Activated CD4-positive, alpha-beta memory T cell treated with anti-CD3 and anti-CD28 coated beads, Interleukin-2, amount 10 ng/mL, durations not matched to agents 7 days and 5 days (primary cell): ENCODE measurements at regions not wholly inside any gene's neighbourhood (a gene's known extent, or its start where the extent isn't known, plus 50 kb on each side); places are given as distances from the start of the nearest gene placed in this dataset.

Experiments used
- CTCF ChIA-PET: fragments of 350-600 bp; sonication (Branson Sonifier 250); formaldehyde crosslinking; loops from one replicate; lab custom pipeline; 2021; ENCODE audit warnings: antibody characterized with exemption, inconsistent platforms; lab: Charles Lee
- POLR2A ChIA-PET: fragments of 350-600 bp; sonication (Branson Sonifier 250); formaldehyde crosslinking; loops from one replicate; lab custom pipeline; 2021; ENCODE audit warnings: antibody characterized with exemption; lab: Charles Lee
- DNase-seq: peaks from one replicate; pipeline ENCODE4 v3.0.0-alpha.2; 2020
- H3K27ac Mint-ChIP-seq: one replicate; pipeline ENCODE4 v1.8.0; 2021; ENCODE audit warnings: mild to moderate bottlenecking, mixed read lengths
- H3K27me3 Mint-ChIP-seq: one replicate; pipeline ENCODE4 v1.8.0; 2021; ENCODE audit warnings: mixed read lengths
- H3K36me3 Mint-ChIP-seq: one replicate; pipeline ENCODE4 v1.8.0; 2021; ENCODE audit warnings: low read depth, mixed read lengths
- H3K4me1 Mint-ChIP-seq: one replicate; pipeline ENCODE4 v1.8.0; 2021; ENCODE audit warnings: mixed read lengths
- H3K4me3 Mint-ChIP-seq: one replicate; pipeline ENCODE4 v1.8.0; 2021; ENCODE audit warnings: mild to moderate bottlenecking, mixed read lengths
- H3K9me3 Mint-ChIP-seq: one replicate; pipeline ENCODE4 v1.8.0; 2021; ENCODE audit warnings: mixed read lengths

DNA sequence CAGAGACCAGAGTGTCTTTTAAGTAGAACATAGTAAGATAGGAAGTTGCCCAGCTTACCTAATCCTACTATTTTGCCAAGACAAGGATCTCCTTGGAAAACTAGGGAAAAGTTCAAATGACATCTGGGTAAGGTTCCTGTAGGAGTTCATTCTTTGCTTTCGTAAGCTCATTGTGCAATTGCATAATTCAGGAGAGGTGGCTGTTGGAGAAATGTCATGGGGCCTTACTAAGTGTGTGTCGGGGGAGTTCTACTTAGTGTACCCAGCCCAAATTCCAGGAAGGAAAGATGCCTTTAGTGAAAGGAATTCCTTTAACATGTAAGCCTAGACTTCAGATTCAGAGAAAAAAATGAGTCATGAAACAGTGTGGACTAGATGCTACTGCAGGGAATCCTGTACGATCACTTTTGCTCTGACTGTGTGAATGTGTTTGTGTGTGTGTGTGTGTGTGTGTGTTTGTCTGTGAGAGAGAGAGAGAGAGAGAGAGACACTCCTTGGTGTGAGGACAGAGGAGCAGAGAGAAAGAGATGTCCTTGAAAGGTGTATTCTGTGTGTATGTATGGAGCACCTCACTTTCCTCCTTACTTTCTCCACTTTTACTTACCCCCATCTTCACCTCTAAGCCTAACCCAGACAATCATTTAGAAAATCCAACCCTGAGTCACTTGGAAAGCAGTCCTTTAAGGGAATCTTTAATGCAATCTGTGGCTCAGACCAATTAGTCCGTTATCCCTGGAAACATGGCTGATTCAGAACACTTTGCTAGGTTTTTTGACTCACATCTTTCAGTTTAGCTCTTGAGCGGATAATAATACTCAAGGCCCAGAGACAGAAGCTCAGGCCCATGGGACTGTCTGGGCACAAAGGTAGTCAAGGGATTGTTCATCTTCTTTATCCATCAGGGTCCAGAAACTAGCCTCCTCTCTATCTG, 114.5 kb upstream of the ACSL4 start:
- Mint-ChIP-seq H3K4me1 (peaks cover 15% of the 10 kb centered on the region), H3K27me3 (no peaks in the 10 kb centered on the region), H3K36me3 (no peaks in the 10 kb centered on the region), H3K4me3 (no peak overlapping the region), H3K9me3 (no peaks in the 10 kb centered on the region), H3K27ac (no peak overlapping the region)
- CTCF ChIA-PET = interaction anchor here (1.0 to 1.7 kb wide), 4 partner anchors 9 to 139 kb away, joined by 3 to 4 read pairs (median 3); no protein-coding TSS in a partner anchor
- POLR2A ChIA-PET = no interaction called here
- no peak for DNase-seq

DNA sequence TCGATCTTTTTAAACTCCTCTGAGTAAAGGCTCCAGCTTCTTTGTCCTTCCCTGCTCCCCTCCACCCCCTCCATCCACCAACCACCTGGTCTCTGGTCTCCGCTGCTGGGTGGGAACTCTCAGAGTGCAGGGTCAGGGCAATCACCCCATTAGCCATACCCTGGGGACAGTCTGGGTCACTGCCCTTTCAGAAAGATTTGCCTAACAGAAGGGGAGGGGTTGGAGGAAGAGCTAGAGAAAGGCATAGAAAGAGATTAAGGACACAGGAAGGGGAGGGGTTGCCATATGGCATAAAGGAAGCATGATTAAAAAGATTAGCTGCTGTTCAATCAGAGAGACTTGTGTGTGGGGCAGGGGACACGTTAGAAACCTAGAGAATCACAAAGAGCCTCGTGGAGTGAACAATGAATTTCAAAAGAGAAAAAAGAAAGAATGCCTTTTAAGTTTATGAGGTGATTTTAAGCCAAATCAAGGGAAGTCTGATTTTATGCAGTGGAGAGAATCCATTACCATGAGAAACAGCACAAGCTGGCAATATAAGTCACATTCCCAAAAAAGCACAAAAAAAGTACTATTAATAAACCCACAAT, 115.5 kb upstream of the ACSL4 start:
- Mint-ChIP-seq H3K4me3 (no peak overlapping the region), H3K36me3 (no peaks in the 10 kb centered on the region), H3K27me3 (no peaks in the 10 kb centered on the region), H3K4me1 (peaks cover 15% of the 10 kb centered on the region), H3K27ac (no peak overlapping the region), H3K9me3 (no peaks in the 10 kb centered on the region)
- ChIA-PET CTCF (interaction anchor here (0.8 to 1.0 kb wide), 3 partner anchors 8 to 137 kb away, joined by 3 to 4 read pairs (median 3); no protein-coding TSS in a partner anchor), POLR2A (no interaction called here)
- DNase-seq = no peak

DNA sequence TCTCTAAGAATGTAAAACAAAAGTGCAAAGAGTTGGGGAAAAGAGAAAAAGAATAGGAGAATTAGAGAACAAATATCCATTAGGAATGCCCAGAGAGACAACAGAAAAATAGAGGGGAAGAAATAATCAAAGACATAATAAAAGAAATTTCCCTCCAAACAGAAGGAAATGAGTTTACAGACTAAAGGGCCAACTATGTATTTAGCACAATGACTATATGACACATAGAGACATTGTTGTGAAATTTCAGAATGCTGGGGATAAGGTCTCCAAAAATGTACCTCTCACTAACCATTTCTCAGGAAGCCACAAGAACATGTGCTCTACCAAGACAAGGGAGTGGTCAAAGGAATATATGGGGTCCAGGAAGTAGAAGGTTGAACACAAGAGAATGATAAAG, 121.0 kb upstream of the ACSL4 start:
- Mint-ChIP-seq H3K9me3 (no peaks in the 10 kb centered on the region), H3K27ac (no peak overlapping the region), H3K36me3 (no peaks in the 10 kb centered on the region), H3K4me3 (no peak overlapping the region), H3K27me3 (no peaks in the 10 kb centered on the region), H3K4me1 (peaks cover 5% of the 10 kb centered on the region)
- DNase-seq = no peak
- ChIA-PET CTCF (interaction anchor here (0.7 to 1.2 kb wide), 2 partner anchors 141 to 368 kb away, joined by 3 read pairs; no protein-coding TSS in a partner anchor), POLR2A (interaction anchor here (1.0 kb wide), 1 partner anchor 141 kb away, joined by 4 read pairs; no protein-coding TSS in a partner anchor)

DNA sequence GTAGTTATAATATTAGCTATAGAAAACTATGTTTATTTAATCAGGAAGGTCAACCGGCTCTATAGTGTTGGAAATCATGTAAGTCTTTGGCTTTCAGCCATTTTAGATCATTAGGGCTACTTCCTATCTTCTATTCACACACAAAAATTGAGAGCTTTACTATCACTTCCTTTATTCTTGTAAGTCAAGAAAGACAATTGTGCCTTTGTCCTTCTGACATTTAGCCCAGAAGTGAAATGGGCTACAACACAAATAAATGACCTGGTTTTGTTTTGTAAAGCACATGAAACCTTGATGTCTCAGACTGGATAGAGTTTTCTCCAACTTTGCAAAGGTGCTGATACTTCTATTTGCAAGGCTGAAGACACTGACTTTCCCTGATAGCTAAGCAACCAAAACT, 122.4 kb upstream of the ACSL4 start:
- CTCF ChIA-PET = interaction anchor here (0.9 to 3.6 kb wide), 4 partner anchors 13 to 372 kb away, joined by 3 to 67 read pairs (median 8); no protein-coding TSS in a partner anchor

DNA sequence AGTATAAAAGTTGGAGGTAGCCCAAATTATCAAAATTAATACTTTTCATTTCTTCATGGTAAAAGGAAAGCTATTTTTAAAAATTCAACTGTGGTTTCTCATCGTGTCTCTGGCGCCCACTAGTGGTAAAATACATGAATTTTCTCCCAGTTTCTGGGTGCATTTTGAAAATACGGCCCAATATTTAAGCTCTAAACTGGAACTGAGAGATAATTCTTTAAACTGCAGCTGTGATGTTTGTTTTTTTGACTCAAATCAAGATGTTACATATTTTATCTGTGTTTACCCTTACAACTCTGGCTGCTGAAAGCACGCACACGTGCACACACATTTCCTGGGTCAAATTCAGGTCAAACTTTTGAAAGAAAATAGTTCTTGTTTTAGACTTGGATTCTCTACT, 123.9 kb upstream of the ACSL4 start:
- Mint-ChIP-seq H3K4me1 (peaks cover 5% of the 10 kb centered on the region), H3K27ac (no peak overlapping the region), H3K36me3 (no peaks in the 10 kb centered on the region), H3K9me3 (no peaks in the 10 kb centered on the region), H3K27me3 (no peaks in the 10 kb centered on the region), H3K4me3 (no peak overlapping the region)
- DNase-seq = no peak
- ChIA-PET POLR2A (interaction anchor here (1.0 to 1.4 kb wide), 4 partner anchors 123 to 320 kb away, joined by 3 to 6 read pairs (median 4); no protein-coding TSS in a partner anchor), CTCF (interaction anchor here (0.7 to 3.6 kb wide), 19 partner anchors 9 to 371 kb away, joined by 3 to 67 read pairs (median 4); partner anchors contain the start of gene ACSL4)

More for the DNA sequence above, 122.4 kb upstream of the ACSL4 start:
- no peaks in the 10 kb centered on the region for H3K36me3 Mint-ChIP-seq
- no peaks in the 10 kb centered on the region for H3K9me3 Mint-ChIP-seq
- H3K27me3 Mint-ChIP-seq = no peaks in the 10 kb centered on the region
- H3K4me1 Mint-ChIP-seq = peaks cover 5% of the 10 kb centered on the region
- H3K27ac Mint-ChIP-seq = no peak overlapping the region
- DNase-seq = no peak
- no peak overlapping the region for H3K4me3 Mint-ChIP-seq
- POLR2A ChIA-PET = no interaction called here

DNA sequence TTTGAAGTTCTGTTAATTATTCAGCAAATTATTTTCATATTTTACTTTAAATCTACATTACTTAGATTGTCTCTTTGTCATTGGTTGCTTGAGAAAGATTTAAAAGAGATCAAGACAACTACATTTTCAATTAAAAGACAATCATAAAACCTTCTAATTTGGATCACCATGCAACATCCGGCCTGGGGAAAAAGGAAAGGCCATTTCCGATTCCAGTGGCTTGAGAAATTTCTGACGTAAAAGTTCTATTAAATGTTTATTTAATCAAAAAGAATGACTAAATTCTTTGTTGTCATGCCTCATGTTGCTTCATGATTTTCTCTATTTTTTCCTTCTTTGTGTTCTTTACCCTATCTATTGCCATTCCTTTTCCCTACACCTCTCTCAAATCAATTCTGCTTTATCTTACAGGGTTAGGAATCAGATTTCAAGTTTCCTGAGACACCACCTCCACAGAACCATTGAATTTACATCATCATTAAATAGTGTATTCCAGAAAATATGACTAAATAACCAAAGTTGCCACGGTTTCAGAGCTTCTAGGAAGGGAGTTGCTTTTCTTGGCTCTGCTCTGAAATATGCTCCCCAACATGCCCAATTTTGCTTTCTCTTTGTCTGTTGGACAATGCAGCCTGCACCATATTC, 124.6 kb upstream of the ACSL4 start:
- no peaks in the 10 kb centered on the region for H3K27me3 Mint-ChIP-seq
- CTCF ChIA-PET = interaction anchor here (0.7 to 3.6 kb wide), 17 partner anchors 9 to 372 kb away, joined by 3 to 67 read pairs (median 4); partner anchors contain the start of gene ACSL4
- H3K9me3 Mint-ChIP-seq = no peaks in the 10 kb centered on the region
- H3K36me3 Mint-ChIP-seq = no peaks in the 10 kb centered on the region
- H3K4me3 Mint-ChIP-seq = no peak overlapping the region
- POLR2A ChIA-PET = interaction anchor here (1.1 to 1.4 kb wide), 2 partner anchors 124 to 145 kb away, joined by 4 to 6 read pairs; no protein-coding TSS in a partner anchor
- peaks cover 5% of the 10 kb centered on the region for H3K4me1 Mint-ChIP-seq
- DNase-seq = no peak
- H3K27ac Mint-ChIP-seq = no peak overlapping the region

DNA sequence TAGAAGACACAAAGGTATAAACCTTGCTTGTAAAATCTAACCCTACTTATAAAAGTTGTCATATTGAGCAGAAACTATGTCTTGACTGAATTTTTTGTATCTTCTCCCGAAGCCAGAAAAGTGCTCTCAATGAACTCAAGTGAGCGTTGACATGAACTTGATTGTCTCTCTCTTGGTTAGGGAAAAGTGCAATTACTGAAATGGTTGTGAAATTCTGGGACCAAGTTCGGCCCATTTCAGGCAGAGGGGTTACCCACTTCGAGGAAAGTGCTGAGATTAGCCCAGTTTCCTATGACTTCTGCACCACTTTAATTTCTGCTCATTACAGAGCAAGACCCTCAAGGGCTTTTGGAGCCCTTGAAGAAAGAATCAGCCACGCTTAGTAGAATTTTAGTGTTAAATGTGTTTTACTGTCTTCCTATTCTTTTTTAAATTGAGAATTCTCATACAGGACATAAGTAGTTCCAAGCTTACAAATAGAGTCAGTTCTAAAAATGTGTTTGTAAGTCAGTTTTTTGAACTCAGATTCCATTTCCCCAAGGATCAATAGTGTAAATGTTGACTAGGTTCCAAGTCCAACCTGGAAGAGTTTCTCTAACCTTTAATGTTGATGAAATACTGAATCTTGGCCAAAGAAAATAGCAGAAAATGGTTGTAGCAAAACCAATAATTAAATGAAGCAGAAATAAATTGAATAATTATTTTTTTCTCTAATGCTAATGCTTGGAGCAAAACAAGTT, 125.7 kb upstream of the ACSL4 start:
- no peak overlapping the region for H3K27ac Mint-ChIP-seq
- H3K27me3 Mint-ChIP-seq = no peaks in the 10 kb centered on the region
- H3K9me3 Mint-ChIP-seq = no peaks in the 10 kb centered on the region
- no peak for DNase-seq
- peaks cover 5% of the 10 kb centered on the region for H3K4me1 Mint-ChIP-seq
- ChIA-PET POLR2A (no interaction called here), CTCF (interaction anchor here (1.4 to 2.4 kb wide), 2 partner anchors 12 to 32 kb away, joined by 3 to 13 read pairs; no protein-coding TSS in a partner anchor)
- no peak overlapping the region for H3K4me3 Mint-ChIP-seq
- H3K36me3 Mint-ChIP-seq = no peaks in the 10 kb centered on the region

DNA sequence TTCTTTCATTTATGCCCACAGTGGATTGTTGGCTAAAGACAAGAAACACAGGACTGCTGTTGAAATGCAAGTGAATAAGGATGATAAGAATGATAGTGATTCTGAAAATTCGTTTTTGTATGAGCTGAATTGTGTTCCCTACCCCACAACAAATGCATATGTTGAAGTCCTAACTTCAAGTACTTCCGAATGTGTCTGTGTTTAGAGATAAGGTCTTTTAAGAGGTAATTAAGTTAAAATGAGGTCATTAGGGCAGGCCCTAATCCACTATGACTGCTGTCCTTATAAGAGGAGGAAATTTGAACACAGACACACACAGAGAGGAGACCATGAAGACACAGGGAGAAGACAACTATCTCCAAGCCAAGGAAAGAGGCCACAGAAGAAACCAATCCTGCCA, 126.6 kb upstream of the ACSL4 start:
- Mint-ChIP-seq H3K36me3 (no peaks in the 10 kb centered on the region), H3K27ac (no peak overlapping the region)
- DNase-seq = no peak

DNA sequence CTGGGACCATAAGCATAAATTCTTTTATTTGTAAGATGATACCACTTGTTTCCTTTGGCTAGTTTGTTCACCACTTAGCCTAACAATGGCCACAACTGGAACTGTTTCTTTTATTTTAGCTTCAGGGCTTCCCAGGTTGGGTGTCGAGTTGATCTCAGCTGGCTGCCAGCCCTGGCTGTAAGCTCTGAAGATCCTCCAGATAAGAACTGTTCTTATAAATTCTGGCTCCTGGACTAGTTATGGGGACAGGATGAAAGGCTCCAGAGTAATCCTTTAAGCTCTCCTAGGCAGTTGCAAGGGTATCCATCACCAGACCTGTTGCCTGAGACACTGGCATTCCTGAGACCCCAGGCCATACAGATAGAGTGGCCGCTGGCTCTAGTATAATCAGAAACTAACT, 129.4 kb upstream of the ACSL4 start:
- Mint-ChIP-seq H3K9me3 (no peaks in the 10 kb centered on the region), H3K27ac (no peak overlapping the region), H3K27me3 (peaks cover 2% of the 10 kb centered on the region), H3K4me3 (no peak overlapping the region), H3K4me1 (peaks cover 2% of the 10 kb centered on the region), H3K36me3 (no peaks in the 10 kb centered on the region)
- CTCF ChIA-PET = interaction anchor here (1.1 kb wide), 1 partner anchor 29 kb away, joined by 6 read pairs; no protein-coding TSS in a partner anchor
- no peak for DNase-seq
- POLR2A ChIA-PET = no interaction called here

More for the DNA sequence above, 126.6 kb upstream of the ACSL4 start:
- H3K27me3 Mint-ChIP-seq = no peaks in the 10 kb centered on the region
- no peaks in the 10 kb centered on the region for H3K9me3 Mint-ChIP-seq
- H3K4me1 Mint-ChIP-seq = peaks cover 5% of the 10 kb centered on the region
- CTCF ChIA-PET = interaction anchor here (1.4 kb wide), 1 partner anchor 11 kb away, joined by 3 read pairs; no protein-coding TSS in a partner anchor
- POLR2A ChIA-PET = no interaction called here
- no peak overlapping the region for H3K4me3 Mint-ChIP-seq

DNA sequence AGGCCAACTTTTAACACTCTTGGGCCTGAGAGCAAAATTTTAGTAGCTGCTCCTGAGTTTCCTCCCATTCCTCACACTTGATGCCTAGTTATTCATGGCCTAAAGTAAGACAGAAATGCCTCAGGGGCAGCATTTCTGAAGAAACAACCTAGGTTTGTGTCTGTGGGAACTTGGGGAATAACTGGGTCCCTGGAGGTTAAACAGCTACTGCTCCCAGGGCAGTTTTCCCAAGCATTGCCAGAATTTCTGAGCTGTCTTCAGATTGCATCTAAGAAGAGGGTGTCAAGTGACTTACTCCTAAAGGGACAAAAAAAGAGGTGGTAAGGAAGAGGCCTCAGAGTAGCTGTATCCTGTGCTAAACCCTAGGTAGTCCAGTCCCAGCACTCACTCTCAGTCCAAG, 130.8 kb upstream of the ACSL4 start:
- Mint-ChIP-seq H3K27me3 (peaks cover 2% of the 10 kb centered on the region), H3K27ac (no peak overlapping the region), H3K4me1 (no peaks in the 10 kb centered on the region), H3K9me3 (no peaks in the 10 kb centered on the region), H3K36me3 (no peaks in the 10 kb centered on the region), H3K4me3 (no peak overlapping the region)
- ChIA-PET CTCF (interaction anchor here (0.9 kb wide), 1 partner anchor 27 kb away, joined by 3 read pairs; no protein-coding TSS in a partner anchor), POLR2A (no interaction called here)
- DNase-seq = no peak

DNA sequence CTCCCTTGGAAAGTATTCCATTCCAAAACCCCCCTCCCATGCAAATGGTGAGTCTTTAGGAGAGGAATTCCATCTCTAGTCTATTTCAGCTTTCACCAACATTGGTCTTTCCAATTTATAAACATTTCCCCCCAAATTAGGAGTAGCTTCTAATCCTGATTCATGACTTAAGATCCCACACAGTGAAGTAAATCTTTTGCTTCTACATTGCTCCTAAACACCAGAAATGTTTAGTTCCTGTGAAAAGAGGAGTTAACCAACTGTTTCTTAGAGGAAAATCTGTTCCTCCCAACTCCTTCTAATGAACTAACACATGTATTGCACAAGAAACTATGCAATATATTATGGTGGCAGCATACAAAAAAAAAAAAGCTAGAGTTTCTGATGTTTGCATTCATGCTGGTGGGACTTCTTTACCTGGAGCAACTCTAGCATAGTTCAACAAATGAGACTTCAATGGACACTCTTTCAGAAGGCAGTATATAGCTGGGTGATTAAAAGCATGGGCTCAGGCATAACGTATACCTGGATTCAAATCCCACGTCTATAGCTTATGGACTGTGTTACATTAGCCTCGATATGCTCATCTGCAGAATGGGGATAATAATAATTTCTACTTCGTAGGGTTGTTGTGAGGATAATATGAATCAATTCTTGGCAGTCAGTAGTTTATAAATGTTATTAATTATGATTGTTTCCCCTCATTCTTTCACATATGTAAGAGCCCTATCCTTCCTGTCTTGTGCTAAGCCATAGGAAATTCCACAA, 131.6 kb upstream of the TMEM164 start:
- ChIA-PET POLR2A (interaction anchor here (0.7 kb wide), 1 partner anchor 70 kb away, joined by 3 read pairs; no protein-coding TSS in a partner anchor), CTCF (interaction anchor here (1.0 to 1.2 kb wide), 2 partner anchors 12 to 14 kb away, joined by 3 to 5 read pairs; no protein-coding TSS in a partner anchor)
- H3K27me3 Mint-ChIP-seq = peaks cover 2% of the 10 kb centered on the region
- H3K9me3 Mint-ChIP-seq = no peaks in the 10 kb centered on the region
- H3K36me3 Mint-ChIP-seq = no peaks in the 10 kb centered on the region
- DNase-seq = no peak
- H3K4me3 Mint-ChIP-seq = no peak overlapping the region
- H3K4me1 Mint-ChIP-seq = no peaks in the 10 kb centered on the region
- H3K27ac Mint-ChIP-seq = no peak overlapping the region
